ENCODE measurements at regions not wholly inside any gene's neighbourhood (a gene's known extent, or its start where the extent isn't known, plus 50 kb on each side); places are given as distances from the start of the nearest gene placed in this dataset.

- DNase-seq = no peak
Measured at GRCh38 chr17:63134867-63135266, 168.8 kb downstream of the TANC2 start.

GRCh38 chr17:63136369-63137012 is 170.5 kb downstream of the TANC2 start:
- no peak for DNase-seq

GRCh38 chr17:63137163-63137562 is 171.1 kb downstream of the TANC2 start:
- no peak for DNase-seq

GRCh38 chr17:63138713-63139112 is 172.7 kb downstream of the TANC2 start:
- no peak for DNase-seq

GRCh38 chr17:63139356-63139755 is 173.3 kb downstream of the TANC2 start:
- DNase-seq = no peak

- peak; percentile 35 for DNase-seq
Measured at GRCh38 chr17:63140255-63140654, 174.2 kb downstream of the TANC2 start.

GRCh38 chr17:63142836-63143235 is 176.8 kb downstream of the TANC2 start:
- DNase-seq = no peak

GRCh38 chr17:63150490-63150889 is 184.5 kb downstream of the TANC2 start:
- DNase-seq = no peak

GRCh38 chr17:63150994-63151464 is 185.0 kb downstream of the TANC2 start:
- DNase-seq = no peak

GRCh38 chr17:63151941-63152523 is 186.0 kb downstream of the TANC2 start:
- no peak for DNase-seq

- no peak for DNase-seq
Measured at GRCh38 chr17:63153488-63153887, 187.5 kb downstream of the TANC2 start.

GRCh38 chr17:63154586-63155244 is 188.7 kb downstream of the TANC2 start:
- DNase-seq = no peak

- DNase-seq = no peak
Measured at GRCh38 chr17:63156986-63157385, 191.0 kb downstream of the TANC2 start.

- DNase-seq = no peak
Measured at GRCh38 chr17:63162406-63163157, 196.5 kb downstream of the TANC2 start.

GRCh38 chr17:63163158-63163520 is 197.1 kb downstream of the TANC2 start:
- no peak for DNase-seq

- DNase-seq = no peak
Measured at GRCh38 chr17:63165400-63165799, 199.4 kb downstream of the TANC2 start.

GRCh38 chr17:63170795-63171194 is 204.8 kb downstream of the TANC2 start:
- DNase-seq = no peak

GRCh38 chr17:63171428-63172393 is 205.7 kb downstream of the TANC2 start:
- DNase-seq = no peak

GRCh38 chr17:63173450-63173849 is 207.4 kb downstream of the TANC2 start:
- no peak for DNase-seq

GRCh38 chr17:63173903-63174302 is 207.9 kb downstream of the TANC2 start:
- DNase-seq = no peak

- DNase-seq = no peak
Measured at GRCh38 chr17:63178530-63178929, 212.5 kb downstream of the TANC2 start.

GRCh38 chr17:63181856-63182255 is 215.8 kb downstream of the TANC2 start:
- DNase-seq = no peak
